Astrocyte of the cerebellum (primary cell): ENCODE measurements at regions not wholly inside any gene's neighbourhood (a gene's known extent, or its start where the extent isn't known, plus 50 kb on each side); places are given as distances from the start of the nearest gene placed in this dataset.
"Not testable (repeated sequence)": the region's sequence is repeated elsewhere in the genome, so short reads cannot be mapped to it uniquely, and the experiment has no call there.

Experiments
- DNase-seq: peaks from one replicate; pipeline ENCODE4 v3.0.0-alpha.2; 2011; ENCODE audit warnings: low read depth
- H3K4me3 ChIP-seq: 2 replicates; pipeline ENCODE4 v1.5.1; 2011; ENCODE audit warnings: mild to moderate bottlenecking, low read depth, low read length, moderate library complexity
- CTCF ChIP-seq: IDR thresholded peaks from 2 replicates; pipeline ENCODE4 v1.5.1; 2012; ENCODE audit warnings: low read length, low read depth, moderate library complexity, mild to moderate bottlenecking; ENCODE audit errors: missing control alignments
- in situ Hi-C: cut with HindIII; loops from 2 replicates; pipeline ENCODE4 v1.10.0; 2017; ENCODE audit warnings: low sequenced_read_pairs

GRCh38 chr15:44883199-44883877 is 73.1 kb upstream of the TERB2 start:
- in situ Hi-C loops, result no loop called here
- no peak for DNase-seq
- TF ChIP-seq CTCF, result no peak
- no peak overlapping the region for H3K4me3 ChIP-seq

DNA sequence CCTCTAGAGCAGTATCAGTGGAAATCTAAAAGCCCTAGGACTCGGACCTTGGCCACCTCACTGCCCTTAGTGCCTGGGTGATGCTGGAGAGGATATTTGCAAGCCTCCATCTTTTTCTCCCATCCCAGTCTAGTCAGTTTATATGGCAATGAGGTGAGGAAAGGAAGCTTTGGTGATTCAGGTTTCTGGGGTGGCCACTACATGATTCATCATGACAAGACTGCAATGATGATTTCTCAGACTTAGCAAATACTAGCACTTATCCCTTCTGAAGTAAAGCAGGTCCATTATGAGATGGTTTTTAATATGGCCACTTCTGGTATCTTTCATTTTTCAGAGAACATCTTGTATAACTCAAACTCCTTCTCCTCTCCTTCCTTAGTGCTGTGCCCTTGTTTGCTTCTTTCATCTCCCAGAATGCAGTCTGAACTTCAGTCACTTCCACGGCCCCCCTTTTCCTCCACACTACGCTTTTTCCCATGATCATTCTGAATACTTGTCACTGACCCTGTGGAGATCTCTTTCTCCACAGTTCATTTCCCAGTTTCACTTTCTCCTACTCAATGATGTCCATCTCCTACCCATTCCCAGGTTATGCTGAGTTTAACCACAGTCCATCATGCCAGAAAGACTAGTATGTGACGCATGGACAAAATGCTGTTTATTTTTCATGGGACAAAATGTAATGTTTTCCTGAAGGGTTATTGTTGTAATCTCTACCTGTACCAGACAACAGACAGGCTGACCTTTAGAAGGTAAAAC is 57.4 kb upstream of the TERB2 start:
- DNase-seq, H3K4me3 ChIP-seq, in situ Hi-C loops: not testable (repeated sequence)

- DNase-seq, H3K4me3 ChIP-seq, in situ Hi-C loops: not testable (repeated sequence)
Observed at GRCh38 chr15:44899775-44900174, 56.7 kb upstream of the TERB2 start.

GRCh38 chr15:44900796-44901195 is 55.7 kb upstream of the TERB2 start:
- in situ Hi-C loops, DNase-seq, H3K4me3 ChIP-seq: not testable (repeated sequence)

- H3K4me3 ChIP-seq, in situ Hi-C loops, DNase-seq: not testable (repeated sequence)
Observed at GRCh38 chr15:44903281-44903680, 53.2 kb upstream of the TERB2 start.

DNA sequence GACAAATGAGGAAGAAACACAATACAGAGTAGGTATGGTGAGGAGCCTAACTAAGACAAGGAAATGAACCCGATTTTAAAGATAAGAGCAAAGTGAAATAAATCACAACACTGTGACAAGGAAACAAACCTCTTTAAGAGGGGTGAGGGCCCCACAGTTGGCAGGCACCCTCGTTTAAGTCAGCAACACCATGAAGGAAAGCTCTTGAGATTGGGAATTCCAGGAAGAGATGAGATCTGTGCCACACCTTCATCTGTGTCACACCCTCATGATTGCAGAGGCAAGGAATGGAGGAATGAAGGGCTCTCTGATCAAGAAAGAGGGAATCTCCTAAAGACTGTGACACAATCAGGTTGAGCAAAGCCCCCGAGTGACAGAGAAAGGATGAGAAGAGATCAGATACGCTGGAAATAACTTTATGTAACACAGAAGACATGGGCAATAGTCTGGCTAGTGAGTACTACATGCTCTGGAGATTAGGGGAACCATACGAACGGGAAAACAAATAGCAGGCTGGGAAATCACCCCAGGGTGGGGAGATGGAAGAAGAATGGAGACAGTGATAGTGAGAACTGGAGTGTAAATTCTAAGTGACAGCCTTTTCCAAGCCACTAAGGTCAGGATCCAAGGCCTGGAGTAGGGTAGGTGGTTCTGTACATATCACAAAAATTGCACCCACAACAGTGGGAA is 51.7 kb upstream of the TERB2 start:
- H3K4me3 ChIP-seq, in situ Hi-C loops, DNase-seq: not testable (repeated sequence)
